Right kidney (tissue), 1 donor: ENCODE measurements at regions not wholly inside any gene's neighbourhood (a gene's known extent, or its start where the extent isn't known, plus 50 kb on each side); places are given as distances from the start of the nearest gene placed in this dataset.
"Not testable (repeated sequence)": the region's sequence is repeated elsewhere in the genome, so short reads cannot be mapped to it uniquely, and the experiment has no call there.

ENCODE experiments used
- DNase-seq: peaks from one replicate; pipeline ENCODE4 v3.0.0-alpha.2; 2016

DNA sequence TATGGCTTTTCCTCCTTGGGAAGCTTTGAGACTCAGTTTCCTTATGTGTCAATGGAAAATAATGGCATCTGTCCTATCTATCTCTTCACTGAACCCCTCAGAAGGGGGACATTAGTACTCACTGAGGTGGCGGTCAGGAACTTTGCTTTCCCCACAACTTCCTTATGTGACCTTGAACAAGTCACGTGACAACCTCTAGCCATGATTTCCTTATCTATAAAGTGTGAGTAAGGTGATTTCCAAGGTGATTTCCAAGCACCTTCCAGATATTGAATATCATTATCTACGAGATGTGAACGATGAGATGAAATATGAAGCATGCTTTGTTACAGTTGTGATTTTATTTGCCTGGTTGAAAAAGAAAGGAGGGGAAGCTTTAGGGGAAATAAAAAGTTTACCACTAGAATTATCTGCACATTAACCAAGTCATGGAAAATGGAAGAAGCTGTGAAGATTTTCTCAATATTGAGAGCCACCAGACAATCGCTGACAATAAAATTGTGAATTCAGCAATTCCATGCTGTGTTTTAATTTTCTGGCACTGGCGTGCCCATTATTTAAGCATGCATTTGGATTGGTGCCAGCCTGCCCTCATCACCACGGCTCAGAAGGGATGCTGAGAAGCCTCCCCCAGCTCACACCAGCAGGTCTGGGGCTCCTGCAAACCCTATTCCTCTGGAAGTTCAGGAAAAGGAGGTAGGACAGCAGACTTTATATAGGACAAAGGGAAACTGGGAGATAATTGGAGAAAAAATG is 255.3 kb downstream of the CD83 start:
- DNase-seq = no peak

DNA sequence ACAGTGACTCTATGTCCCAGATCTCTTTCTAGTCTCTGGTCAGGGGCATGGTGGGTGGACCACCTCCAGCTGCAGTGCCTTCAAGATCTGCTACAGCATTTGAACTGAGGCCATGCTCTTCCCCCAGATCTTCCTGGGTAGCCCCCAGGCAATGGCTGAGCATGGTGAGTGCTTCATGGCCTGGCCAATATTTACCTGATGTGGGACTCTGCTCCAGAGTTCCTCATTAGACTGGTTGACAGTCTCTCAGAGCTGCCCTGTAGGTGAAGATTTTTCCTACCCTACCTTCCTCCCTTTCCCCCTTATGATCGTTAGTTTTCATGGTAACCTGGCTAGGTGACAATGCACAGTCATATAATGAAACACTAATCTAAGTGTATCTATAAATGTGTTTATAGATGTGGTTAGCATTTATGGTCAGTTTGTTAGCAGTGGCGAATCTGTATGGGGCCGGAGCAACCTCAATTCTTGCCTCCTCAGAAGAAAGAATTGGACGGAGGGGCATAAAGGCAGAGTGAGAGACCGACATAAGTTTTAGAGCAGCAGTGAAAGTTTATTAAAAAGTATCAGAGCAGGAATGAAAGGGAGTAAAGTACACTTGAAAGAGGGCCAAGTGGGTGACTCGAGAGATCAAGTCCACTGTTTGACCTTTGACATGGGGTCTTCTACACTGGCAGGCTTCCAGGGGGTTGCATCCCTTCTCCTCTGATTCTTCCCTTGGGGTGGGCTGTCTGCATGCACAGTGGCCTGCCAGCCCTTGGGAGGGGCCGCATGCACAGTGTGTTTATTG is 256.3 kb downstream of the CD83 start:
- DNase-seq = no peak

- DNase-seq = no peak
These were observed 258.4 kb downstream of the CD83 start for GRCh38 chr6:14375930-14376329.

DNA sequence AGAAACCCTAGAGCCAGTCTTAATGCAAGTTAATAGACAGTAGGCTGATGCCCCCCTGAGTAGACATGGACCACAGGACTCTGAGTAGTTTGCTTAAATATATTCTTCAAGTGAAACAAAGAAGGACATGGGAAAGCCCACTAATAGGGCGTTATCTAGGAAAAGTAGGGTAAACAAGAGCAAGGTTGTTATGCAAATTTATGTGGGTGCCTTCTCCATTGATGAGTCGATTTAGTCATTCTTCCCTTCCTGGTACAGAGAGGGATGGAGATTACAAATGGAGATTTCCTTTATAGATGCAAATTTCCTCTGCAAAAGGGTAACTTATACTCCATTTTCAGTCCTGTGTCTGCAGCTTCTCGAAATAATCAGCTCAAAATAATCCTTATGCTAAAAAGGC is 262.0 kb downstream of the CD83 start:
- DNase-seq = no peak

DNA sequence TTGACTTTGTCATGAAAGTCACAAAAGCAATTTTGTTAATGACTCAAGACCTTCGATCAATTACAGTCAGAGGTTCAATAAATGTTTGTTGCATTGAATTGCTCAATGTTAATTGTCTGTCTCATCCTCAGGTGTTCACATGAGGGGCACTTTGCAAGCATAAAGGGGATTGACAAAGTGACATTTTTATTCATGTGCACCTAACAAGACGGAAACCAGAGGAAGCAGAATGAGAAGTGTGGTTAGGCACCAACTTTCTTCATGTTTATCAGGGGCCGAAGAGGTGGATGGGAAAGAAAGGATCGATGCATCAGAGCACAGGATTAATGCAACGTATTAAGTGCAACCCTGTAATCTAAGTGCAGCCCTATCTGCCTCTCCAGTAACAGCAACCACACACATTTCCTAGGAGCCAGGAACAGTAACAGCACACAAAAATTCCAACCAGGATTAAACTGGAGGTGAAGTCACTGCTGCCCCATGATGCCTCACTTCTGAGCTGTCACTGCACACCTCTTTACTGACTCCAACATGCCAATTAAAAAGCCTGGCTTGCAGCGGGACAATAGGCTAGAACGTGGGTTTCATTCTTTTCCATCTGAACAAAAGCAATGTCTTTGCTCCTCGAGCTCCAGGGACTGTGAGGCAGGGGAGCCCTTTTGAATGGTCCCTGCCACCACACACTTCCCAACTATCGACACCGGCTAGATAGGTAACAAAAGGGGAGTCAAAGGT is 262.7 kb downstream of the CD83 start:
- no peak for DNase-seq

- no peak for DNase-seq
These were observed 263.6 kb downstream of the CD83 start for GRCh38 chr6:14380901-14381828.

- DNase-seq = no peak
These were observed 264.5 kb downstream of the CD83 start for GRCh38 chr6:14381829-14382677.

DNA sequence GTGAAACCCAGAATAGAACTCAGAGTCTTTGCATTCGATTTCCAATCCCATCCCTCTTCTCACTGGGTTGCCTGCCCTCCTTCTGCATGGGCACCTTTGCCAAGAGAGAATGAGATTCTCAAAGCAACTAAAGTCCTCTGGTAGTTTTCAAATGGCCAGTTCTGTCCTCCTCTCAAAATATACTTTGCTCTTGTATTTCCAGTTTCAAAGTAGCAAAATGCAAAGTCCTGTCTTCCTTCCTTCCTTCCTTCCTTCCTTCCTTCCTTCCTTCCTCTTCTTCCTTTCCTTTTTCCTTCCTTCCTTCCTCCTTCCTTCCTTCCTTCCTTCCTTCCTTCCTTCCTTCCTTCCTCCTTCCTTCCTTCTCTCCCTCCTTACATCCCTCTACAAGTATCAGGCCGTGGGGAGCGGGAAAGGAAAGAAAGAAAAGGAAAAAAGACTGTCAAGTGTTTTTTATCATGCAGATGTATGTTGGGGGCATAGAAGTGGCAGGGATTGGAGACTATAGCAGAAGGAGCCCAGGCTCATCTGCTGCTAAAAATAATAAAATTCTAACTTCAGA is 265.2 kb downstream of the CD83 start:
- DNase-seq = no peak

- no peak for DNase-seq
These were observed 266.0 kb downstream of the CD83 start for GRCh38 chr6:14383393-14384174.

DNA sequence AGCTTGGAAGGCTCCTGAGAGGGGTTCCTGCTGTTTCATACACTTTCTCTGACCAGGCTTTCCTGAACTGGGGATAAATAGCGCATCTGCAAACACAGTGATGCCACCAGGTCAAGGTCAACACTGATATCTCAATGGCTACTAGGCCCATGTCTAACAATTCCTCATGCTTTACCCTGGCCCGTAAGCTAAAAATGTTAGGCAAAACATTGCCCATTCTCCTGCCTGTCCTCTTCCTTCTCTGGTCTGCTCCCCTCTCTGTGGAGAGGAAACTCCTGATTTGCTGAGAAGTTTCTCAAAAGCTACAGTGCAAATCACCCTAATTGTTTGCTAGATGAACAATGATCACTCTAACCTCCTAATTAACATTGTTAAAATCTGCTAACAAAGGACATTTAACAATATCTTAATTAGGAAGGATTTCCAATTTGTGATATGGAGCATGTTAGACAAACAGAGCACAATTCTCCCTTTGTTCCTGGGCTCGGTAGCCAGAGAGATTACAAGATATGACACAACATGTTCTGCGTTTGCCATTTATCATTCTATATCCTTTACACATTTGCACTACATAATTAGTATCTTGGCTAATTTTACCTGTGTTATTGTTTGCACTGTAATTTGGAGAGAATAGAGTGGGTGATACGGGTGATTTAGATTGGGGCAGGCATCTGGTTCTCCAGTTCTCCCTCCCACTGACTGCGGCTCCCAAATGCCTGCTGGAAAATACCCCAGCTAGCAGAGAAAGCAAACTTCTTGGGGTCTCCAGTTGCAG is 266.8 kb downstream of the CD83 start:
- no peak for DNase-seq

GRCh38 chr6:14386263-14386662 is 268.7 kb downstream of the CD83 start:
- no peak for DNase-seq

DNA sequence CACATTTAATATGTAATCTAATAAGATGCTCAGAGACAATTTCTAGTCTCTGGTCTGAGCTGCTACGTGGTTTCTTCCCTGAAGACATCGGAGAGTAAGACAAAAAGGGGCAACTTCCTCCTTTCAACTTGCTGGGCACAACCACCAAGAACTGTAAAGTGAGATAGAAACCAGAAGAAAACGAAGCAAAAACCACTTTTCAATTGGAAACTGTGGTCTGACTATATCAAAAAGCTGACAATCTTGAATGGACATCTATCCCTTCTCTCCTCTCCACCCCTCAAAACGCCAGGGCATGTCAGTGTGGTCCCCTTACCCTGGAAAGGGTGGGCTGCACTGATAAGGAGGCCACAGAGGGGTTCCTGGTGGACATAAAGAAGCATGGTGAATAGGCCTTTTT is 269.1 kb downstream of the CD83 start:
- no peak for DNase-seq

DNA sequence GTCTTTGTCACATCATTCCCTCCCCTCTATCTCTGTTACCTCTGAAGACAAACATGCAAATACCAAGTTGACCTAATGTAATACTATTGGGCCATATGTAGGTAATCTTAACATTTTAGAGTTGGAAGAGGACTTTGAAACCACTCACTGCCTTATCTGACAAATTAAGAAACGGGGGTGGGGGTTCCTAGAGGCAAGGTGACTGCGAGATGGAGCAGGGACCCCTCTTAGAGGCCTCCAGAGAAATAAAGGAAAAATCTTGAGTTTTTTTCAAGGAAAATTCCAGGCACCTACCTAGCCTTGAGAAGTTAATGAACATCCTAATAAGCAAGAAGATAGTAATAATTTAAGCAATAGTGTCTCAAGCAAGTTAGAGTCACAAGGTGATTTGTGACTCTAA is 270.8 kb downstream of the CD83 start:
- DNase-seq = no peak

GRCh38 chr6:14389776-14390175 is 272.2 kb downstream of the CD83 start:
- not testable (repeated sequence) for DNase-seq

GRCh38 chr6:14390805-14391204 is 273.2 kb downstream of the CD83 start:
- DNase-seq = no peak

- DNase-seq = no peak
These were observed 276.3 kb downstream of the CD83 start for GRCh38 chr6:14393910-14394309.

- DNase-seq = no peak
These were observed 278.8 kb downstream of the CD83 start for GRCh38 chr6:14396392-14396791.

GRCh38 chr6:14396826-14397517 is 279.4 kb downstream of the CD83 start:
- DNase-seq = no peak

GRCh38 chr6:14397518-14397901 is 279.9 kb downstream of the CD83 start:
- no peak for DNase-seq
